NCI-H2081 (cell line): ENCODE measurements at regions not wholly inside any gene's neighbourhood (a gene's known extent, or its start where the extent isn't known, plus 50 kb on each side); places are given as distances from the start of the nearest gene placed in this dataset.
"Not testable (repeated sequence)": the region's sequence is repeated elsewhere in the genome, so short reads cannot be mapped to it uniquely, and the experiment has no call there.

Experiments used
- DNase-seq, 2 experiments: peaks; one replicate each; lab custom pipeline; 2025; lab: John Stamatoyannopoulos, UW

DNA sequence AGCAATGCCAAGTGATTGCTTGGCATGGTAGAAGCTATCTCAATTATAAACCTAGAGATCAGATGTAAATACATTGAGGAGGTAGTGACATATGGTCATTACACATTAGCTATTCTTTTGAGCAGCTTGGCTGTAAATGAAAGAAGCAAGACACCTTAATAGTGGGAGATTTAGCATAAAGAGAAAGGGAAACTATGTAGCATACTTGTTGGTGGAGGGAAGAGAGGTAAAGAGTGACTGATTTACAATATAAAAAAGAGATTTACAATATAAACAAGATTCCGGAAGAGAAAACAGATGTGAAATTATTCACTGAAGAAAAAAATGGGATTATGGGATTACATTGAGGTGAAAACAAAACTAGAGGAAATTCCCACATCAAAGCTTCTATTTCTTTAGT, 2009.6 kb downstream of the OLFM4 start:
- DNase-seq: no peak

DNA sequence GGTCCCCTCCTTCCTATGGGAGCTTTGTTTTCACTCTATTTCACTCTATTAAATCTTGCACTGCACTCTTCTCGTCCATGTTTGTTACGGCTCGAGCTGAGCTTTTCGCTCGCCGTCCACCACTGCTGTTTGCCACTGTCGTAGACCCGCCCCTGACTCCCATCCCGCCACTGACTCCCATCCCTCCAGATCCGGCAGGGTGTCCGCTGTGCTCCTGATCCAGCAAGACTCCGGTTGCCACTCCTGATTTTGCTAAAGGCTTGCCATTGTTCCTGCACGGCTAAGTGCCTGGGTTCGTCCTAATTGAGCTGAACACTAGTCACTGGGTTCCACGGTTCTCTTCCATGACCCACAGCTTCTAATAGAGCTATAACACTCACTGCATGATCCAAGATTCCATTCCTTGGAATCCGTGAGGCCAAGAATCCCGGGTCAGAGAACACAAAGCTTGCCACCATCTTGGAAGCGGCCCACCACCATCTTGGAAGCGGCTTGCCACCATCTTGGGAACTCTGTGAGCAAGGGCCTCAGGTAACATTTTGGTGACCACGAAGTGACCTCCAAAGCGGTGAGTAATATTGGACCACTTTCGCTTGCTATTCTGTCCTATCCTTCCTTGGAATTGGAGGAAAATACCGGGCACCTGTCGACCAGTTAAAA, 2025.4 kb downstream of the OLFM4 start:
- not testable (repeated sequence) for DNase-seq

GRCh38 chr13:55055666-55056065, 2027.1 kb downstream of the OLFM4 start:
- DNase-seq: not testable (repeated sequence)

GRCh38 chr13:55062662-55063061, 2034.0 kb downstream of the OLFM4 start:
- DNase-seq: no peak

DNA sequence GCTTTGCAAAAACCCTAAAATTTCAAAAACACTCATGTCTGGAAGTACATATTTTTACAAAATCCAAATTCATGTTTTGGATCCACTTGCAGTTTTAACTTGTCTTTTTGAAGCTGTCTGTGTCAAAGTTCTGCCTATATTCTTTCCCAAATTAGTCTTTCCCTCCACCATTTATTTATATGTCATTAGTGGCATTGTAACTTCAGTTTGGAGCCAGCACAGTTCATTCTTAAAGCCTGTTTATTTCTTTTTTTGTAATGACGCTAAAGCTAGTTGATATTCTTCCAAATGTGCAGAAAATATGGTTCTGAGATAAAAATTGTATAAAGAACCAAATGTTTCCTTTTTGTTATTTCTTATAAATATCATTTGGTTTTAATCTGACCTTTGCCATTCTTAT, 2039.3 kb downstream of the OLFM4 start:
- no peak for DNase-seq

- DNase-seq: no peak
These were observed 2041.1 kb downstream of the OLFM4 start for GRCh38 chr13:55069746-55070145.

DNA sequence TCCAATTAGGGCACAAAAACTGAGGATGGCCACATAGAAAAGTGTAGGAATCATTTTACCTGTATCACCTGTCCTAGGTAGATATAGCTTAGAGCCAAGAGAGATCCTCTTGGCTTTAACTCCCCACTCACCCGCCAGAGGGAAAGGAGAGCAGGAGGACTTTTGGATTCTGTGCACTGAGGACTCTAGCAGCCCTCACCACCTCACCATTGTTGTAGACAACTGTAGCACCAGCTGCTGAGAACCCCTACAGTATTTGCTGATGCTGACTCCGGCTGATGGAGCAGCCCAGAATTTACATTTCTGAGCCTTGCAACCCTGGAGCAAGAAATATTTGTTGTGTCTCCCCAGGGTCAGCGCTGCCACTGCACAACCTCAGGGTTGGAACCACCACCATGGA, 2044.4 kb downstream of the OLFM4 start:
- no peak for DNase-seq

DNA sequence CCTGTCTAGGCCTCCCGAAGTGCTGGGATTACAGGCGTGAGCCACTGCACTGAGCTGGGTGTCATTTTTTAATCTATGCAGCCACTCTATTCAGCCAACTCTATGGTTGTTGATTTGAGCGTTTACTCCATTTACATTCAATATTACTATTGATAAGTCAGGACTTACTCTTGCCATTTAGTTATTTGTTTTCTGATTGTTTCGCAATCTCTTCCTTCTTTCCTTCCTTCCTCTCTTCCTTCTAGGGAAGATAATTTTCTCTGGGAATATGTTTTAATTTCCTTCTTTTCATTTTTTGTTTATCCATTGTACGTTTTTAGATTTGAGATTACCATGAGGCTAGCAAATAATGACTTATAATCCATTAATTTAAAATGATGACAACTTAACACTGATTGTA, 2056.0 kb downstream of the OLFM4 start:
- DNase-seq: no peak

DNA sequence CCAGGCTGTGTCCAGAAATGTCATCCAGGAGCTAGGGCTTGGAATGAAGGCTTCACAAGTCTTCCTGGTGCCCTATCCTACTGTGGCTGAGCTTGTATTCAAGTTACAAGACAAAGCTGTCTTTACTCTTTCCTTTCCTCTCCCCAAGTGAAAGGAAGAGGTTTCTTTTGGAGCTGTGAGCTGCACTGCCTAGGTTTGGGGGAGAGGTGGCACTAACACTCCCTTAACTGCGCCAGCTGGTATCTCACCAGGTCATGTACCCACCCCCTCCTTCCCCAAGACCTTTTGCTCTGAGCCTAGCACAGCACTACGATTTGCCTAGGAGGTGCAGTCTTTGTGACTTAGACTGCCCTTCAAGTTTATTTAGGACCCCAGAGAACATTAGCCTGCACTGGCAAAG, 2053.6 kb upstream of the PRR20A start:
- no peak for DNase-seq

DNA sequence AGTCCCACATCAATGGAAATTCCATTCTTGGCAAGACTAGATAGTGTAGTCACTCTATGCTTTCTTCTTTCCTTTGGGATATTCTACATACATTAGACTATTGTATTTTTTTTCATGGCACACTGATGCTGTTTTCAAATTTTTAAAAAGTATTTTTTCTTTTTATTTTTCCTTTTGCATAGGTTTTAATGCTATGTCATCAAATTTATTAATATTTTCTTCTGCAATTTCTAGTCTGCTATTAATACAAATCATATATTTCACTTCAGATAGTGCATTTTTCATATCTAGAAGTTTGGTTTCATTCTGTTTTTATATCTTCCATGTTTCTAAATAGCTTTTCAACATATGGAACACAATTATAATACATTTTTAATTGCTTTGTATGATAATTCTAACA, 2050.1 kb upstream of the PRR20A start:
- no peak for DNase-seq

GRCh38 chr13:55091172-55091571, 2049.5 kb upstream of the PRR20A start:
- no peak for DNase-seq

DNA sequence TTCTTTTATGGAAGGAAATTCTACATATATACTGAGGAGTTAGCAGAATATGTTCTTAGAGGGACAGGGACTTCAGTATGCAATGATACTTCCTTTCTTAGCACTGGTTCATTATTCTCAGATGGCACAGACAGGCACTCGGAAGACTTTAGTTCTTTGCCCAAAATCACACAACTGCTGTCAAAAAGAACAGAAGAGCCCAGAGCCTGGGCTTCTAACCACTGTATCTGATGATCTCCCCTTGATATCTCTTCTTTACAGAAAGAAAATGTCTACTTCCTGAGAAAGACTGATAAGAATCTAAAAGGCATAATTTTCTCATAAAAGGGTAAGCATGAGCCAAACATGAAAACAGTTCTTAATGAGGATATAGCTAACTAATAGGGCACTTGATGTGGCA, 2034.2 kb upstream of the PRR20A start:
- no peak for DNase-seq

DNA sequence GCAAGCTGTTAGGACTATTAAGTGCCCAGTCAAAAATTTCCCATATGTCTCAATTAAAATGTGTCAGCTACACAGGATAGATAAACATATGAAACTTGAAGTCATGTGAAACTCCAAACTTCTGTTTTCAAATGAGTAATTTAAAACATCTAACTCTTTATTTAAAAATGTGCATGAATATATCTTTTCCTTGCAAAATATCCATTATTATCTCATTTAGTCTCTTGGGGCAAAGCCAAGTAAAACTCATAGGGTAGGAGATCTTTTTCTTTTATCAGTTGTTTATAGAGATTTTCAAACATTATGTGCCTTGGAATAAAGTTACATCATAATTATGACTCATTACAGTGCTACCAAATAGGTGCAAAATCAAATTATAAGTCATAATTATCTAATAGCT, 2020.1 kb upstream of the PRR20A start:
- no peak for DNase-seq

- DNase-seq: peak; percentile 4 to 23
These were observed 1985.7 kb upstream of the PRR20A start for GRCh38 chr13:55155046-55155445.

GRCh38 chr13:55159765-55160164, 1981.0 kb upstream of the PRR20A start:
- DNase-seq: no peak

- DNase-seq: peak; percentile 91 to 98
These were observed 1979.9 kb upstream of the PRR20A start for GRCh38 chr13:55160867-55161266.

- DNase-seq: not testable (repeated sequence)
These were observed 1962.1 kb upstream of the PRR20A start for GRCh38 chr13:55178582-55178981.

DNA sequence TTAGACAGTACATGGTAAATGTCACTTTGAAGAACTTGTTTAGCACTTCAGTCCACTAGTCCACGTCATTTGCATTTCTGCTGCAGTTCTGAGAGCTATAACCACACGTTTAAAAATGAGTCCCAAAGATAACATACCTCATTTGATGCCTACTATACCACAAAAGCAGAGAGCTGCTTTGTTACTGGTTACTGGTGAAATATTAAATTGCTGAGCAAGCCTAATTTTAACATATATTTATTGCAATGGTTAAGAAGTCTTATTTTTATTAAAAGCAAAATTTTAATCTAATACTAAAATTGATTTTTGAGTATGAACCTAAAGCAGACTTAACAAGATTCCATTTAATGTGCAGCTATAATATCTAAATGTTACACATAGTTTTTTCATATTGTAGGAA, 1949.7 kb upstream of the PRR20A start:
- DNase-seq: no peak

GRCh38 chr13:55199134-55199533, 1941.6 kb upstream of the PRR20A start:
- peak in 1 of 2 experiments; percentile 11 for DNase-seq

- DNase-seq: no peak
These were observed 1925.8 kb upstream of the PRR20A start for GRCh38 chr13:55214841-55215345.

- no peak for DNase-seq
These were observed 1921.2 kb upstream of the PRR20A start for GRCh38 chr13:55219538-55219937.

DNA sequence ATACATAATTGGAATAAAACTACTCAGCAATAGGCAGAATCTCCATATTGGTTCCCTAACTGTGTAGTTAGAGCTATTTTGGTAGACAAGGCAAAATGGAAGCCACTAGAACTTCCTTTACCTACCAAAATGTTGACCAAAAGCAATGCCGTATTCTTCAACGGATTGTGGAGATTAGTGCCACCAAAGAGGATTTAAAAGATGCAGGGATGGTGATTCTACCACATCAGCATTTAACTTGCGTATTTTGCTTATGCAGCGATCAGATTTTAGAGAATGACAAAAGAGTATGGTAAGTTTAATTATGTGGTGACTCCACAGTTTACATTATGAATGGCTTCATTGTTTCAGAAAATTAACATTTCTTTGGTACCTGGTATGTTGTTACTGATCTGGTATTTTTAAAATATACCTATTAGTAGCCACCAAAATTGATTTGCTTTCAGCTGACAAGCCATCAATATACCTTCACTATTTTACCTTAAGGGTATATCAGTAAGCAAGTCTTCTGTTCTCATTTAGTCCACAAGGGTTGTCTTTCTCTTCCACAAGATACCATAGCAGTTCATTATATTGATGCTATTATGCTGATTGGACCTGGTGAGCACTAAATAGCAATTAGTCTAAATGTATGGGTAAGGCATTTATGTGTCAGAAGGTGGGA, 1910.7 kb upstream of the PRR20A start:
- no peak for DNase-seq

- DNase-seq: no peak
These were observed 1910.2 kb upstream of the PRR20A start for GRCh38 chr13:55230570-55230908.

DNA sequence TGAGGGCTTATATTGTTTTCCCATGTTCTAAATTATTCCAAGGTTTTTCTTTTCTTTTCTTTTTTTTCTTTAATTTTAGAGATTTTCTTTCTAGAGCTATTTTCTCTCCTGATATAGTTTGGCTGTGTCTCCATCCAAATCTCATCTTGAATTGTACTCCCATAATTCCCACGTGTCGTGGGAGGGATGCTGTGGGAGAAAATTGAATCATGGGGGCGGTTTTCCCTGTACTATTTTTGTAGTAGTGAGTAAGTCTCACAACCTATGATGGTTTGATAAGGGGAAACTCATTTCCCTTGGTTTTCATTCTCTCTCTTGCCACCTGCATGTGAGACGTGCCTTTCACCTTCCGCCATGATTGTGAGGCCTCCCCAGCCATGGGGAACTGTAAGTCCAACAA, 1906.4 kb upstream of the PRR20A start:
- no peak for DNase-seq
